Transverse colon (tissue), 4 donors: ENCODE measurements at regions not wholly inside any gene's neighbourhood (a gene's known extent, or its start where the extent isn't known, plus 50 kb on each side); places are given as distances from the start of the nearest gene placed in this dataset.

Source experiments
- DNase-seq: peaks from one replicate; pipeline ENCODE4 v3.0.0-alpha.2; 2019
- H3K27ac ChIP-seq, 4 donors: fragments of 200-600 bp; sonication (generic); 2 replicates each; pipeline ENCODE4 v1.5.1; 2016 to 2018; ENCODE audit warnings: inconsistent platforms in 4 of 4
- H3K27me3 ChIP-seq: fragments of 200-600 bp; sonication (generic); 2 replicates; pipeline ENCODE4 v1.5.1; 2017; ENCODE audit warnings: inconsistent platforms
- H3K36me3 ChIP-seq, 4 donors: fragments of 200-600 bp; sonication (generic); 2 replicates each; pipeline ENCODE4 v1.5.1; 2017 to 2019; ENCODE audit warnings: inconsistent platforms in 4 of 4
- H3K4me1 ChIP-seq, 4 donors: fragments of 200-600 bp; sonication (generic); 2 replicates each; pipeline ENCODE4 v1.5.1; 2017 to 2020; ENCODE audit warnings: inconsistent platforms in 4 of 4
- H3K4me3 ChIP-seq, 4 donors: fragments of 200-600 bp; sonication (generic); 1 replicate in 1 of 4; 2 replicates in 3 of 4; pipeline versions ENCODE4 v1.5.1 to v1.6.1; 2017 to 2019; ENCODE audit warnings: inconsistent platforms in 4 of 4
- H3K9me3 ChIP-seq, 2 donors: fragments of 200-600 bp; sonication (generic); 2 replicates each; pipeline ENCODE4 v1.5.1; 2017 to 2019; ENCODE audit warnings: inconsistent platforms in 2 of 2
- CTCF ChIP-seq, 5 experiments: fragments of 200-600 bp in 3 of 5; fragments of 450-650 bp in 2 of 5; sonication (generic) in 3 of 5; IDR thresholded peaks; 1 replicate in 2 of 5; 2 replicates in 3 of 5; pipeline ENCODE4 v1.5.1; 2016 to 2017; ENCODE audit warnings: antibody characterized with exemption in 5 of 5, inconsistent platforms in 3 of 5, mild to moderate bottlenecking in 2 of 5, moderate library complexity in 1 of 5
- EP300 ChIP-seq: sonication (generic); formaldehyde crosslinking; IDR thresholded peaks from one replicate; pipeline ENCODE4 v1.6.1; 2017; ENCODE audit warnings: antibody characterized with exemption, low read depth
- POLR2A ChIP-seq: fragments of 450-650 bp; IDR thresholded peaks from one replicate; pipeline ENCODE4 v1.6.1; 2016; ENCODE audit warnings: antibody characterized with exemption, mild to moderate bottlenecking, moderate library complexity
- POLR2AphosphoS5 ChIP-seq, 3 donors: sonication (generic); formaldehyde crosslinking; IDR thresholded peaks; one replicate each; pipeline ENCODE4 v1.6.1; 2016; ENCODE audit warnings: antibody characterized with exemption in 3 of 3
- WGBS, 2 donors: methylation state at CpG; one replicate each; pipeline ENCODE4 v1.1.5; 2018; ENCODE audit warnings: low coverage in 1 of 2; 5-methylcytosine and 5-hydroxymethylcytosine counted together
- in situ Hi-C, 4 donors: fragments of 200-750 bp; cut with MboI; loops; one replicate each; pipeline versions ENCODE4 v1.15.0 to v1.15.1; 2017; ENCODE audit warnings: low sequenced_read_pairs in 3 of 4, low pct_ligation_motif_present in 1 of 4, low pct_unique_long_range_greater_than_20kb in 1 of 4
- intact Hi-C: fragments of 100-400 bp; cut with DNase I; formaldehyde crosslinking; loops from one replicate; pipeline ENCODE4 v1.15.1; 2023; ENCODE audit warnings: low total_unique reads

GRCh38 chr6:9315966-9316650 is 880.8 kb upstream of the SLC35B3 start:
- WGBS, 2 donors = 59 to 79% methylated on average over 4 of the region's 4 CpGs
- intact Hi-C loops (no loop called here), in situ Hi-C loops (no loop called here)
- H3K27me3 ChIP-seq = no peaks in the 10 kb centered on the region
- H3K4me3 ChIP-seq = no peak overlapping the region
- no peaks in the 10 kb centered on the region for H3K9me3 ChIP-seq
- no peak for TF ChIP-seq CTCF (IDR thresholded peaks at IDR 0.05)
- TF ChIP-seq POLR2AphosphoS5 (IDR thresholded peaks at IDR 0.05) = no peak
- no peak for TF ChIP-seq POLR2A
- TF ChIP-seq EP300 = no peak
- H3K27ac ChIP-seq = no peak overlapping the region
- H3K4me1 ChIP-seq = no peaks in the 10 kb centered on the region
- DNase-seq = no peak
- H3K36me3 ChIP-seq = no peaks in the 10 kb centered on the region

GRCh38 chr6:9308284-9308683 is 872.9 kb upstream of the SLC35B3 start:
- 46 to 51% methylated on average over 4 of the region's 4 CpGs for WGBS, 2 donors
- in situ Hi-C loops = no loop called here
- TF ChIP-seq EP300 = no peak
- H3K4me1 ChIP-seq = no peaks in the 10 kb centered on the region
- H3K4me3 ChIP-seq = no peak overlapping the region
- H3K36me3 ChIP-seq = no peaks in the 10 kb centered on the region
- no peaks in the 10 kb centered on the region for H3K9me3 ChIP-seq
- no peak for DNase-seq
- intact Hi-C loops = no loop called here
- H3K27me3 ChIP-seq = no peaks in the 10 kb centered on the region
- H3K27ac ChIP-seq = no peak overlapping the region

GRCh38 chr6:9307786-9308185 is 872.4 kb upstream of the SLC35B3 start:
- TF ChIP-seq CTCF (IDR thresholded peaks at IDR 0.05) = no peak
- Histone ChIP-seq H3K9me3 (no peaks in the 10 kb centered on the region), H3K4me3 (no peak overlapping the region), H3K27me3 (no peaks in the 10 kb centered on the region), H3K4me1 (no peaks in the 10 kb centered on the region), H3K27ac (no peak overlapping the region), H3K36me3 (no peaks in the 10 kb centered on the region)
- intact Hi-C loops (no loop called here), in situ Hi-C loops (no loop called here)
- WGBS, 2 donors = 74 to 77% methylated on average over 2 of the region's 2 CpGs
- no peak for DNase-seq

GRCh38 chr6:9307187-9307586 is 871.8 kb upstream of the SLC35B3 start:
- intact Hi-C loops = no loop called here
- no peak overlapping the region for H3K27ac ChIP-seq
- H3K27me3 ChIP-seq = no peaks in the 10 kb centered on the region
- DNase-seq = no peak
- WGBS, 2 donors = 38 to 49% methylated on average over 3 of the region's 3 CpGs
- H3K4me3 ChIP-seq = no peak overlapping the region
- no peaks in the 10 kb centered on the region for H3K4me1 ChIP-seq
- in situ Hi-C loops = no loop called here
- H3K36me3 ChIP-seq = no peaks in the 10 kb centered on the region
- TF ChIP-seq POLR2AphosphoS5 (IDR thresholded peaks at IDR 0.05) (no peak), POLR2A (no peak), EP300 (no peak), CTCF (IDR thresholded peaks at IDR 0.05) (no peak)
- H3K9me3 ChIP-seq = no peaks in the 10 kb centered on the region

GRCh38 chr6:9295644-9296043 is 860.3 kb upstream of the SLC35B3 start:
- no peaks in the 10 kb centered on the region for H3K36me3 ChIP-seq
- 65 to 85% methylated on average over 3 to 4 of the region's 4 CpGs for WGBS, 2 donors
- TF ChIP-seq POLR2A = no peak
- TF ChIP-seq POLR2AphosphoS5 (IDR thresholded peaks at IDR 0.05) = no peak
- no peak for TF ChIP-seq EP300
- no peak overlapping the region for H3K4me3 ChIP-seq
- H3K27me3 ChIP-seq = no peaks in the 10 kb centered on the region
- in situ Hi-C loops = no loop called here
- H3K27ac ChIP-seq = no peak overlapping the region
- no peak for DNase-seq
- intact Hi-C loops = no loop called here
- no peaks in the 10 kb centered on the region for H3K4me1 ChIP-seq
- no peaks in the 10 kb centered on the region for H3K9me3 ChIP-seq
